GM12878 (cell line): ENCODE measurements at regions not wholly inside any gene's neighbourhood (a gene's known extent, or its start where the extent isn't known, plus 50 kb on each side); places are given as distances from the start of the nearest gene placed in this dataset.

ENCODE experiments used
- ATAC-seq: fragments of 200-7000 bp; cut with Tn5 transposase; 3 replicates; pipeline ENCODE4 v1.9.1; 2020; ENCODE audit warnings: mild to moderate bottlenecking, moderate library complexity
- BruUV-seq: library from RNA; stranded (reverse); fragments of 400-500 nt; replicated peaks from 2 replicates; lab custom pipeline; 2021; lab: Mats Ljungman, UMichigan
- CTCF ChIA-PET: fragments of 300-600 bp; sonication (Branson Sonifier 250); formaldehyde crosslinking; extraction: SDS; loops from one replicate; lab custom pipeline; 2021; ENCODE audit warnings: inconsistent platforms; lab: Yijun Ruan, JAX
- POLR2A ChIA-PET: fragments of 350-600 bp; formaldehyde crosslinking; extraction: SDS; loops from one replicate; lab custom pipeline; 2021; ENCODE audit warnings: inconsistent platforms; lab: Charles Lee
- RAD21 ChIA-PET: fragments of 300-600 bp; sonication (Branson Sonifier 250); formaldehyde crosslinking; loops from one replicate; lab custom pipeline; 2023; ENCODE audit warnings: antibody characterized with exemption; ENCODE audit not compliant: unreplicated experiment; lab: Charles Lee
- SMC1A ChIA-PET: fragments of 300-600 bp; sonication (Branson Sonifier 250); formaldehyde crosslinking; loops from one replicate; lab custom pipeline; 2023; ENCODE audit not compliant: unreplicated experiment, uncharacterized antibody; lab: Charles Lee
- DNase-seq: peaks from one replicate; pipeline ENCODE4 v3.0.0-alpha.2; 2011; ENCODE audit warnings: low read depth, low spot score
- FAIRE-seq: peaks from 3 replicates; lab custom pipeline; 2011; peaks lifted over from hg19 to GRCh38; lab: Jason Lieb, UNC
- H2AFZ ChIP-seq: 2 replicates; pipeline ENCODE4 v1.6.0; 2011; ENCODE audit warnings: low read depth, low read length, control low read depth; ENCODE audit not compliant: control insufficient read depth
- H3K27ac ChIP-seq: 2 replicates; pipeline ENCODE4 v1.5.1; 2011; ENCODE audit warnings: control low read depth; ENCODE audit not compliant: control insufficient read depth, insufficient read depth
- H3K27me3 ChIP-seq, 2 experiments: replicated peaks in 1 of 2; 2 replicates each; pipeline versions ENCODE4 v1.6.0 to v1.6.1; 2011; ENCODE audit warnings: low read length in 1 of 2; ENCODE audit not compliant: control insufficient read depth in 2 of 2, insufficient read depth in 2 of 2
- H3K36me3 ChIP-seq, 2 experiments: 2 replicates each; pipeline ENCODE4 v1.5.1; 2011; ENCODE audit warnings: low read length in 1 of 2; ENCODE audit not compliant: control insufficient read depth in 2 of 2, insufficient read depth in 2 of 2
- H3K4me1 ChIP-seq: 2 replicates; pipeline ENCODE4 v1.6.1; 2011; ENCODE audit warnings: mild to moderate bottlenecking, low read length, moderate library complexity, mixed read lengths; ENCODE audit not compliant: control insufficient read depth, insufficient read depth
- H3K4me2 ChIP-seq: 2 replicates; pipeline ENCODE4 v1.6.0; 2011; ENCODE audit warnings: control low read depth; ENCODE audit not compliant: control insufficient read depth, insufficient read depth
- H3K4me3 ChIP-seq: fragments of 200-600 bp; sonication (generic); 2 replicates; pipeline ENCODE4 v1.5.1; 2016
- H3K79me2 ChIP-seq: 2 replicates; pipeline ENCODE4 v1.6.0; 2011; ENCODE audit warnings: low read length; ENCODE audit not compliant: control insufficient read depth, insufficient read depth
- H3K9ac ChIP-seq: 2 replicates; pipeline ENCODE4 v1.8.0; 2011; ENCODE audit warnings: low read length, control low read depth, mixed read lengths; ENCODE audit not compliant: control insufficient read depth, insufficient read depth
- H3K9me3 ChIP-seq: replicated peaks from 3 replicates; pipeline ENCODE4 v1.5.1; 2011; ENCODE audit warnings: mild to moderate bottlenecking, low read length; ENCODE audit not compliant: control insufficient read depth, insufficient read depth
- H4K20me1 ChIP-seq: 2 replicates; pipeline ENCODE4 v1.6.0; 2011; ENCODE audit not compliant: control insufficient read depth, insufficient read depth
- BCL11A ChIP-seq: IDR thresholded peaks from 2 replicates; pipeline ENCODE4 v1.6.1; 2011; ENCODE audit warnings: low read depth, low read length
- CEBPB ChIP-seq, 2 experiments: fragments of 150-350 bp in 1 of 2; IDR thresholded peaks; 2 replicates each; pipeline ENCODE4 v1.6.1; 2012 to 2014; ENCODE audit warnings: low read depth in 2 of 2, low read length in 2 of 2, borderline replicate concordance in 1 of 2, inconsistent platforms in 1 of 2
- CTCF ChIP-seq, 3 experiments: IDR thresholded peaks in 2 of 3; conservative IDR thresholded peaks in 1 of 3; 2 replicates each; pipeline ENCODE4 v1.5.1; 2011; ENCODE audit warnings: low read depth in 3 of 3, low read length in 3 of 3, mild to moderate bottlenecking in 3 of 3, control low read depth in 2 of 3, moderate library complexity in 2 of 3, inconsistent platforms in 1 of 3, mixed read lengths in 1 of 3; ENCODE audit not compliant: control insufficient read depth in 2 of 3, insufficient read depth in 1 of 3; ENCODE audit errors: extremely low read depth in 1 of 3
- HDAC2 ChIP-seq: fragments of 200-600 bp; sonication (generic); IDR thresholded peaks from 2 replicates; pipeline ENCODE4 v1.6.1; 2017
- HDAC6 ChIP-seq: fragments of 200-600 bp; sonication (generic); IDR thresholded peaks from one replicate; pipeline ENCODE4 v1.8.0; 2017; ENCODE audit warnings: antibody characterized with exemption; ENCODE audit not compliant: unreplicated experiment
- HDGF ChIP-seq: fragments of 450-650 bp; IDR thresholded peaks from 2 replicates; pipeline ENCODE4 v1.6.1; 2016; ENCODE audit warnings: antibody characterized with exemption
- JUND ChIP-seq: IDR thresholded peaks from 2 replicates; pipeline ENCODE4 v1.6.1; 2012; ENCODE audit warnings: low read depth, mild to moderate bottlenecking, low read length, improper control_type of control experiment, moderate library complexity
- MLLT1 ChIP-seq: fragments of 450-650 bp; IDR thresholded peaks from 2 replicates; pipeline ENCODE4 v1.6.1; 2016; ENCODE audit warnings: mild to moderate bottlenecking
- MYB ChIP-seq: fragments of 150-350 bp; IDR thresholded peaks from 2 replicates; pipeline ENCODE4 v1.6.1; 2014; ENCODE audit warnings: mild to moderate bottlenecking, low read depth, low read length, borderline replicate concordance
- NFYA ChIP-seq: IDR thresholded peaks from 2 replicates; pipeline ENCODE4 v1.6.1; 2011; ENCODE audit warnings: low read depth, mild to moderate bottlenecking, low read length, improper control_type of control experiment, borderline replicate concordance
- NKRF ChIP-seq: fragments of 450-650 bp; conservative IDR thresholded peaks from 2 replicates; pipeline ENCODE4 v1.6.1; 2017; ENCODE audit warnings: mild to moderate bottlenecking, moderate library complexity
- SIN3A ChIP-seq: IDR thresholded peaks from 2 replicates; pipeline ENCODE4 v1.6.1; 2012; ENCODE audit warnings: low read depth, low read length, improper control_type of control experiment
- SMC3 ChIP-seq: IDR thresholded peaks from 2 replicates; pipeline ENCODE4 v1.6.1; 2011; ENCODE audit warnings: low read length, improper control_type of control experiment, borderline replicate concordance
- TCF3 ChIP-seq: IDR thresholded peaks from 2 replicates; pipeline ENCODE4 v1.6.1; 2012; ENCODE audit warnings: low read depth, mild to moderate bottlenecking, low read length, borderline replicate concordance; ENCODE audit not compliant: insufficient read depth
- ZNF24 ChIP-seq: fragments of 450-650 bp; IDR thresholded peaks from 2 replicates; pipeline ENCODE4 v1.6.1; 2017; ENCODE audit warnings: antibody characterized with exemption, mild to moderate bottlenecking
- ZNF592 ChIP-seq: fragments of 450-650 bp; IDR thresholded peaks from 2 replicates; pipeline ENCODE4 v1.6.1; 2017; ENCODE audit warnings: mild to moderate bottlenecking, moderate library complexity
- ZSCAN29 ChIP-seq: fragments of 450-650 bp; IDR thresholded peaks from 2 replicates; pipeline ENCODE4 v1.6.1; 2017; ENCODE audit warnings: mild to moderate bottlenecking, moderate library complexity
- WGBS: methylation state at CpG from one replicate; pipeline ENCODE4 v1.1.6; 2016; ENCODE audit warnings: low lambda C conversion rate; ENCODE audit not compliant: insufficient replicate concordance, insufficient coverage; ENCODE audit errors: missing lambda C conversion rate; 5-methylcytosine and 5-hydroxymethylcytosine counted together
- in situ Hi-C: fragments of 300-500 bp; cut with MboI; formaldehyde crosslinking; loops from 9 replicates; pipeline ENCODE4 v1.14.3; 2018; ENCODE audit warnings: mixed read lengths
- intact Hi-C: fragments of 100-400 bp; cut with micrococcal nuclease; formaldehyde crosslinking; loops from one replicate; pipeline ENCODE4 v1.14.2; 2022; ENCODE audit not compliant: unreplicated experiment

GRCh38 chr10:128578766-128579165 is 452.5 kb upstream of the MKI67 start:
- Histone ChIP-seq H2AFZ (no peak overlapping the region), H3K27me3 (no peaks in the 10 kb centered on the region), H3K4me3 (no peak overlapping the region), H3K4me2 (no peak overlapping the region), H3K79me2 (no peaks in the 10 kb centered on the region), H3K36me3 (no peaks in the 10 kb centered on the region), H3K9ac (no peak overlapping the region), H3K27ac (no peak overlapping the region), H3K4me1 (no peaks in the 10 kb centered on the region), H4K20me1 (no peaks in the 10 kb centered on the region), H3K9me3 (no peaks in the 10 kb centered on the region)
- in situ Hi-C loops (no loop called here), intact Hi-C loops (no loop called here)
- WGBS, result 71% methylated on average over 5 of the region's 5 CpGs
- ATAC-seq (no peak), DNase-seq (no peak), FAIRE-seq (no peak)
- ChIA-PET SMC1A (no interaction called here), CTCF (no interaction called here), POLR2A (no interaction called here), RAD21 (no interaction called here)
- BruUV-seq, result no TSS peak
- no peak for TF ChIP-seq MLLT1
- TF ChIP-seq NKRF, result no peak
- no peak for TF ChIP-seq ZNF592
- TF ChIP-seq TCF3, result no peak
- no peak for TF ChIP-seq BCL11A
- TF ChIP-seq NFYA, result no peak
- TF ChIP-seq CEBPB (IDR thresholded peaks at IDR 0.05; ENCODE audit: borderline replicate concordance in 1 of 2, low read depth in 2 of 2, low read length in 2 of 2), result no peak
- no peak for TF ChIP-seq HDAC6
- TF ChIP-seq HDGF, result no peak
- TF ChIP-seq MYB, result no peak
- no peak for TF ChIP-seq SIN3A
- no peak for TF ChIP-seq SMC3
- TF ChIP-seq JUND, result no peak
- no peak for TF ChIP-seq ZSCAN29
- no peak for TF ChIP-seq CTCF (IDR thresholded peaks at IDR 0.05 in 2 of 3, conservative IDR thresholded peaks at IDR 0.05 in 1 of 3; ENCODE audit: control insufficient read depth in 2 of 3, extremely low read depth in 1 of 3, insufficient read depth in 1 of 3, low read depth in 3 of 3, low read length in 3 of 3)
- TF ChIP-seq HDAC2, result no peak
- TF ChIP-seq ZNF24, result no peak
